DND-41 (cell line): ENCODE measurements at regions not wholly inside any gene's neighbourhood (a gene's known extent, or its start where the extent isn't known, plus 50 kb on each side); places are given as distances from the start of the nearest gene placed in this dataset.

Experiments used
- EZH2 ChIP-seq: IDR thresholded peaks from 3 replicates; pipeline ENCODE4 v1.6.1; 2012; ENCODE audit warnings: borderline replicate concordance, low read depth, mild to moderate bottlenecking, moderate library complexity, low read length, inconsistent platforms; ENCODE audit not compliant: severe bottlenecking
- TF ChIP-seq, protein P1 (sequence below): IDR thresholded peaks from 2 replicates; pipeline ENCODE4 v1.5.1; 2012; ENCODE audit warnings: borderline replicate concordance, low read length, moderate library complexity, mild to moderate bottlenecking; ENCODE audit not compliant: poor library complexity, severe bottlenecking; ENCODE audit errors: extremely low read depth

DNA sequence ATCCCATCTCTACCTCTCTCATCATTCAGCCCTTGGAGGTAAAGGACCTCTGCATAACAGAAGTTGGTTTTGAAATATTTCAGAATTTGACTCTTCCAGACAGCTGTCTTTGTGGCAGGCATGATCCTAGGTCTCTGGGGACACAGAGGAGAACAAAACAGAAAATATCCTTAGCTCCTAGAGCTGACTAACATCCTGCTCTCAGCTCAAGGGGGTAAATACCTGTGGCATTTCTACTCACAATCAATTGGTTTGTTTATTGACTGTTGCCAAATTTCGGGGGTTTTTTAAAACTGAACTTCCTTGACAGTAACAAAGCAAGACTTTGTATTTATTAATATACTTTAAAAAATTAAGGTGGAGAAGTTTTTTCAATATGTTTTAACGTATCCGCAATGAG, 78.8 kb downstream of the EOMES start:
- TF ChIP-seq, protein P1, sequence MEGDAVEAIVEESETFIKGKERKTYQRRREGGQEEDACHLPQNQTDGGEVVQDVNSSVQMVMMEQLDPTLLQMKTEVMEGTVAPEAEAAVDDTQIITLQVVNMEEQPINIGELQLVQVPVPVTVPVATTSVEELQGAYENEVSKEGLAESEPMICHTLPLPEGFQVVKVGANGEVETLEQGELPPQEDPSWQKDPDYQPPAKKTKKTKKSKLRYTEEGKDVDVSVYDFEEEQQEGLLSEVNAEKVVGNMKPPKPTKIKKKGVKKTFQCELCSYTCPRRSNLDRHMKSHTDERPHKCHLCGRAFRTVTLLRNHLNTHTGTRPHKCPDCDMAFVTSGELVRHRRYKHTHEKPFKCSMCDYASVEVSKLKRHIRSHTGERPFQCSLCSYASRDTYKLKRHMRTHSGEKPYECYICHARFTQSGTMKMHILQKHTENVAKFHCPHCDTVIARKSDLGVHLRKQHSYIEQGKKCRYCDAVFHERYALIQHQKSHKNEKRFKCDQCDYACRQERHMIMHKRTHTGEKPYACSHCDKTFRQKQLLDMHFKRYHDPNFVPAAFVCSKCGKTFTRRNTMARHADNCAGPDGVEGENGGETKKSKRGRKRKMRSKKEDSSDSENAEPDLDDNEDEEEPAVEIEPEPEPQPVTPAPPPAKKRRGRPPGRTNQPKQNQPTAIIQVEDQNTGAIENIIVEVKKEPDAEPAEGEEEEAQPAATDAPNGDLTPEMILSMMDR = no peak
- TF ChIP-seq EZH2 = no peak
